ENCODE measurements at regions not wholly inside any gene's neighbourhood (a gene's known extent, or its start where the extent isn't known, plus 50 kb on each side); places are given as distances from the start of the nearest gene placed in this dataset.
A peak's percentile ranks its signal among the peaks of the same experiment; 100 is the strongest.

DNA sequence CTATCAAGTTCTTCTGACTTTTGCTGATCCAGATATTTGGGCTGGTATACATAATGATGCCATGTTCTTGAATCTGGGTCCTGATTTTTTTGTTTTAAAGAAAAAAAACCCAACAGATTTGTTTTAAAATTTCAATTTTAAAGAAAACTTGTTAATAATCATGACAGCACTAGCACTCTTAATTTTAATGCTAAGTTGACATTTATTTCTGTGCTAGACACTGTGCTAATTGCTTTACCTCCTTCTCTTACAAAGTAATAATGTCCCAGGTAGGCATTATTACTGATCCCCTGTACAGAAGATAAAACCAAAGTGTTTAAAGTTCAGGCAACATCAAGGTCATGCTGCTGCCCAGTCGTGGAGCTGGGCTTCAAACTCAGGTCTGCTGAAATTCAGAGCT is 101.9 kb downstream of the ZNF608 start:
- DNase-seq: no peak

DNA sequence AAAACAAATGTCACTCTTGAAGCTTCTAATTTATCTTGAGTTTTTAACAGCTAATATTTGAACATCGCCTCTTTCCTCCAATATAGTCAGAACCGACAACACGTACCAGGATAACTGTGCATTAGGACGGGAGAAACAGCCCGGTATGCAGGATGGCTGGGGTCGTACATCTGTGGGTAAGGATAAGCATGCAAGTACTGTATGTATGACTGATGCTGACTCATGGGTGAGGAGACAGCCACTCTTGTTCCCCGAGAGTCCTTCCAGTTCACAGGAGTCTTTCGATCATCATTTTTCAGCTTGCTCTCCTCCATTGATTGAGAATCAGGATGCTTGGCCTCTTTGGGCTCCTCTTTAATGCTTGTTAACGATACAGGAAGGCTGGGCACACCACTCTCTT is 102.3 kb downstream of the ZNF608 start:
- DNase-seq: no peak

GRCh38 chr5:124643336-124643735 is 103.1 kb downstream of the ZNF608 start:
- no peak for DNase-seq

DNA sequence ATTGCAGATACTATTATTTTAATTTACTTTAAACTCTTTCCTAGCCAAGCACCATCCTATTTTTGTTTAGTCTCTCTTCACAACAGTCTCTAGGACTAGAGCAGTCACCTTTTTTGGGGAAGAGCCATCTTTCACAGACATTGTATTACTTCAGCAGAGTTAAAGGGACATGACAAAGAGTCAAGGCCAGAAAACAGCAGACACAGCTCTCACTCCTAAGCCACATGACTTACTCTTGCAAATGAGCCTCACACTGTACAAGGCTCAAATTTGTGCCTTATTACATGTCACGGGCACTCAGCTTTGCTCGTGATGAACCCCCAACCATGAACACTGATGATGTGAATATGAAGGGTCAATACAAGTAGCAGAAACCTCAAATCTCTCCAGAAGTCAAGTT is 104.3 kb downstream of the ZNF608 start:
- no peak for DNase-seq

DNA sequence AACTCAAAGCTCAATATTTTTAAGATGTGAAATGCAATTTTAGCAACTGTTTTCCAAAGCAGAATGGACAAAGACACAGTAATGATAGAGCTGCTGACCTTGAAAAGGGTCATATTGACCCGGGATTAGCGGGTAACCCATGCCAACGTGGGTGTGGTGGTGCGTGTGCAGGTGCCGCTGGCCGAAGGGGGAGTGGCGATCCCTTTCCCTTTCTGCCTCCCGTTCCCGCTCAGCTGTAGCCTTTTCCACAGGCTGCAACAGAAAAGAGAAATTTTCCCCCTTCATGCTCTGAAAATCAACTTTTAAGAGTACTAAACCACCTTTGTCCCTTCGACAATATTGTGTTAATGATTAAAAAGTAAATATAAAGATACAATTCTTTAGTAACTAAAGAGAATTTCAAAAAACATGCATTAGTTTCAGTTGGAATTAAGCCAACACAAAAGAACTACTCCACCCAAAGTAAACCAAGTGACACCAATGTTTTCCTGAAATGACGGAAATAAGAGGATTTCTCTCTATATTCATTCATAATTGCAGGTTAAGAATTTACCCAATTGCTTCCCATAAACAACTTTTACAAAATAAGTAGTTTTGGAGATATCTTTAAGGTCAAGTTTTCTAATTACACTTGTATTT is 105.2 kb downstream of the ZNF608 start:
- DNase-seq: no peak

- no peak for DNase-seq
Measured at GRCh38 chr5:124639095-124639665, 107.3 kb downstream of the ZNF608 start.

DNA sequence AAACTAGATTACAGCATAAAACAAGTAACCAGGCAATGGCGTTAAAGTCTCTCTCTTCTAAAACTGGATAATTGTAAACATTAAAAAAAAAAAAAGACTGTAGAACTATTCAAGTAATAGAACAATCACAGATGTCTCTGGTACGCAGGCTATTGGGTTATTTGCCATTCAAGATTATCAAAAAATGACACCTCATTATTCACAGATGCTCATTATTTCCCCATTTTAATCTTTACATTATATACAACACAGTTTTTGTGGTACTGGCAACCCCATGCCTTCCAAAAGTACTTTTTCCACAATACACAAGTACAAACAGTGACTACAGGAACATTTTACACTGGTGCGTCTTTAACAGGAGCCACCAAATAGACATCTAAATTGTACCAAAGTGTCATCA is 109.4 kb downstream of the ZNF608 start:
- DNase-seq: no peak

DNA sequence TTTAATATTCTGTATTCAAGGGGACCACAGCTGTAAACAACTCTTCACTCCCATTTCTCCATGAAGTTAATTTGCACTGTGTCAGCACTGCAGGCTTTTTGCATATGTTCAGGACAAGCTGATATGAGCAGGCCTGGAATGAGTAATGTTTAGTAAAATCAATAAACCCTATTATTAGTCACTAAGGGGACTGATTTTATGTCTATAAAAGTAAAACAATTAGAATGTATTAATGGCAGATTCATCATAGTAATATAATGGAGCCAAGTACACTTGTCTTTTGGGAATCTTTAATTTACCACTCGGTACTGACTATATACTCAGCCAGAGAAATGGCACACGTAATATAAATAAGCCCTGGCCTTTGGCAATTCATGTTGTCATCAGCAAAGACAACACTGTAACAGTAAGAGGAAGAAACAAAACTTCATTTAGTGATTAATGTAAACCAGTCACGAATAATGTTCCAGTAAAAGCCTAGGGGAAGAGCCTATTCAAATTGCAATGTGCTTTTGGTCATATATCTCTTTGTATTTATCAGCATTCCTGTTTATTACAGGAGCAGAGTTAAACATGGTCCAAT is 111.6 kb downstream of the ZNF608 start:
- no peak for DNase-seq

- no peak for DNase-seq
Measured at GRCh38 chr5:124634228-124634739, 112.2 kb downstream of the ZNF608 start.

- DNase-seq: no peak
Measured at GRCh38 chr5:124633209-124633608, 113.2 kb downstream of the ZNF608 start.

DNA sequence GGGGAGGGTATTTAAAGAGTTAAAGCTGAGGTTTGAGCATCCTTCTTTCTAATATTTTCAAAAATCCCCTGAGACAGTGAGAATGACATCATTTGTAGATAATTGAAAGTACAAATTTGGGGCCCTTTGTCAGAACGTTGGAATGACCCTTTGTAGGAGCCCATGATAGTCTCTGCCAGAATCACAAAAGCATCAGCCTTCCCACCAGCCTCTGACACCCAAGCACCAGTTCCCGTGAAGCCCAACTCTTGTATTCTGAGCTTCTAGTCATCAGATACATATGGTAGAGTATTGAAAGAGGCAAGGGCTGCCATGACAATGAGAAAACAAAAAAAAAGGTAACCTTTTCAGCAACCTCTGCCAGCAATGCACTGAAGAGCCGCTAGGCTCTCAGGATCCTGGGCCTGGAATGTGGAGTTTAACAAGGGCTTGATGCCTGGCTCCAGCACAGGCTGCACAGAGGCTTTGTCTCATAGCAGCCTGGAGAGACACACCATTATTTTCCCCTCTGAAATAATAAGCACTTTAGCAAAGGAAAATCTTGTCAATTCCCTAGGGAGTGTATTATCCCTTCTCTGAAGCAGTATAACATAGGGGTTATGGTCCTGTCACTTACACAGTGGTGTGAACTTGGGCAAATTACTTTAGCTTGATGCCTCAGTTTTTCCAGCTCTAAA is 114.4 kb downstream of the ZNF608 start:
- no peak for DNase-seq

GRCh38 chr5:124630767-124631704 is 115.4 kb downstream of the ZNF608 start:
- DNase-seq: no peak

GRCh38 chr5:124628721-124629596 is 117.5 kb downstream of the ZNF608 start:
- peak in 1 of 2 donors; percentile 53 for DNase-seq

DNA sequence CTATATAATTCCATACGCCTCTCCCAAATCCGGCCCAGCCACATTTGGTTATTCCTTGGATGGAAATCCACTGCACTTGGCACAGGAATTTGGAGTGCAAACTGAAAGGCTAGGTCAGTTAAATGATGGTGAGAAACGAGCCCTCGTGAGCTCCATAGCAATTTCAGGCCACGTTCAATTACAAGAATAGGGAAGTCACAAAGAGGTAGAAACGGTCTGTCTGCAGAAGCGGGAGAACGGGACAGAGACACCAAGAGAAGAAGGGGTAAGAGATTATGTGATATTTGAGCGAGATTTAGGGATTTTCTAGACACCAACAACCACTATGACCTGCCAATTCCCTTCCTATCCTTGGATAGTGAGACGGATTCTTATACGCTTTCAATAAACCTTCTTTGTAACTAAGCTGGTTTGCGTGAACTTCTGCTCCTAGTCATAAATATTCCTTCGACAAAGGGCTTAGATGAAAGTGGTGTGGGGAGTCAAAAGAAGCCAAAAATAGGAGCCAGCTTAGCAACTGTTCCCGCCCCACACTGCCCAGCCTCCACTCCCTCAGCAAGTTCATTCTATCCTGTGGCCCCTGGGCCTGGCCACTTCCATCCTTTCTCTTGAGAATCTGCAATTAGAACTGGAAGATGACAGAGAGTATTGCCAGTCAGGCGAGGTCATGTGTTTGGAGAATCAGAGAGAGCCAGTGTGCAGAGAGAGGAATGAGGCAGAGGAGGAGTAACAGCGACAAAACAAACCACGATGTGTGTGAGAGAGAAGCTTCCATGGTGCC is 118.4 kb downstream of the ZNF608 start:
- DNase-seq: no peak

GRCh38 chr5:124626053-124626452 is 120.4 kb downstream of the ZNF608 start:
- DNase-seq: no peak

GRCh38 chr5:124623265-124623664 is 123.2 kb downstream of the ZNF608 start:
- no peak for DNase-seq

GRCh38 chr5:124622851-124623250 is 123.6 kb downstream of the ZNF608 start:
- DNase-seq: no peak

GRCh38 chr5:124621279-124621678 is 125.2 kb downstream of the ZNF608 start:
- DNase-seq: no peak

DNA sequence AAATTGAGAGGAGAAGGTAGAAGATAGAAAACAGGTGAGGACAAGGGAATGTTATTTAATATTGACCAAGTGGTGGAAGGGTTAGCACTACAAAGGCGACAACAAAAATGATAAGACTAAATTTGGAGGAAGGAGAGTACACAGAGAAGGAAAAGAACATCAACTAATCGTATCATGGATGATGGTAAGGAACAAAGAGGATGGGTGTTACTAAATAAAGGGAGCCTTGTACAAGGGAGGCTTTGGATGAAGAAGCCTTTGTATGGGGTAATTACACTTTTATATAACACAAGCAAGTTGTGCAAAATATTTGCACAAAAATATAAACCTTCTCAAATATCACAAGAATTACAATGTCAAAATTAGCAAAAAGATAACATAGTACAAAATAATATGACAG is 125.7 kb downstream of the ZNF608 start:
- DNase-seq: no peak

DNA sequence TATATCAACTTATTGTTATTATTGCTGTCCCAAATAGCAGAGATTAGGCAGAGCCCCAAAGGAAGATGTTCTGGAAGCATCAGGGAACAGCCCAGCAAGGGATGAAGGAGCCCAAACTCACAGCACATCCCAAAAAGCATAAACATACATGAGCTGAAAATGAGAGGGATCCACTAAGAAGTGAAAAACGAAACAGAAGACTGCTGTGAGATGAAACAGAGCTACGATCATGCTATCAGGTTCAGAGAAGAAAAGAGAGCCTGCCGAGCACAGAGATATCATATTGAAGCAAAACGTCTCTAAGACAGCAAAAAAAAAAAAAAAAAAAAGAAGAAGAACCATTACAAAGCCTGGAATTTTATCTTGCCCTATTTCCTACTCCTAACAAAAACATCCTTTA is 127.3 kb downstream of the ZNF608 start:
- no peak for DNase-seq

DNA sequence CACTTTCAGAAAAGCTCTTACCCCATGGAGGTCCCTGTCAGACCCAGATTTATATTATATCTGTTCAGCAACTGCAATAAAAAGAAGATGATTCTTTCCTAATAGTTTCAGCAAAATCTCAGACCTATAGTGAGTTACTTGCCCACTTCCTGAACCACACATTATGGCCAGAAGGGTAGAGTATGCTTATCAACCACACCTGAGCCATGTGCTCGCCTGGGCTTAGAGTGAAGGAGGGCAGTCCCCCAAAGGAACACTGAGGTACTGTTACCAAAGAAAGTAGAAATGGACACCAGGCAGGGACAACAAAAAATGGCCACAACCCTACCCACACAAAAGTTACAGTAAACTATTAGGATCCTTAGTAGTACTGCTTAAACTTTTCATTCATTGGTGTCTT is 128.7 kb downstream of the ZNF608 start:
- DNase-seq: no peak

All from inflammatory macrophage (primary cell).